Caki2 (cell line): ENCODE measurements at regions not wholly inside any gene's neighbourhood (a gene's known extent, or its start where the extent isn't known, plus 50 kb on each side); places are given as distances from the start of the nearest gene placed in this dataset.
"Not testable (repeated sequence)": the region's sequence is repeated elsewhere in the genome, so short reads cannot be mapped to it uniquely, and the experiment has no call there.

Experiments used
- DNase-seq: peaks from one replicate; pipeline ENCODE4 v3.0.0-alpha.2; 2015; ENCODE audit warnings: low read depth
- in situ Hi-C: cut with HindIII; loops from 2 replicates; pipeline ENCODE4 v1.10.0; 2016; ENCODE audit warnings: low sequenced_read_pairs, low pct_unique_long_range_greater_than_20kb, mixed read lengths

GRCh38 chr14:37709419-37710195 lies 114.2 kb downstream of the TTC6 start:
- in situ Hi-C loops = no loop called here
- DNase-seq = no peak

GRCh38 chr14:37711356-37711830 lies 116.0 kb downstream of the TTC6 start:
- in situ Hi-C loops = no loop called here

GRCh38 chr14:37711831-37712475 lies 116.5 kb downstream of the TTC6 start:
- in situ Hi-C loops = no loop called here
- DNase-seq = no peak

More at GRCh38 chr14:37711356-37711830, 116.0 kb downstream of the TTC6 start:
- DNase-seq = no peak

- in situ Hi-C loops = not testable (repeated sequence)
These were observed 117.0 kb downstream of the TTC6 start for GRCh38 chr14:37712476-37712860.

GRCh38 chr14:37712976-37713431 lies 117.6 kb downstream of the TTC6 start:
- in situ Hi-C loops = no loop called here
- no peak for DNase-seq

More at GRCh38 chr14:37712476-37712860, 117.0 kb downstream of the TTC6 start:
- not testable (repeated sequence) for DNase-seq

- DNase-seq = no peak
- in situ Hi-C loops = no loop called here
These were observed 124.7 kb downstream of the TTC6 start for GRCh38 chr14:37720131-37720530.

- in situ Hi-C loops = no loop called here
These were observed 126.7 kb downstream of the TTC6 start for GRCh38 chr14:37721976-37722659.

GRCh38 chr14:37723515-37723914 lies 128.1 kb downstream of the TTC6 start:
- in situ Hi-C loops = no loop called here

More at GRCh38 chr14:37721976-37722659, 126.7 kb downstream of the TTC6 start:
- DNase-seq = peak; percentile 39

GRCh38 chr14:37726708-37727107 lies 131.3 kb downstream of the TTC6 start:
- no peak for DNase-seq

More at GRCh38 chr14:37723515-37723914, 128.1 kb downstream of the TTC6 start:
- DNase-seq = no peak

GRCh38 chr14:37729218-37729617 lies 133.8 kb downstream of the TTC6 start:
- no peak for DNase-seq
- in situ Hi-C loops = no loop called here

More at GRCh38 chr14:37726708-37727107, 131.3 kb downstream of the TTC6 start:
- in situ Hi-C loops = no loop called here

GRCh38 chr14:37731094-37731493 lies 135.7 kb downstream of the TTC6 start:
- DNase-seq = no peak
- in situ Hi-C loops = no loop called here

- in situ Hi-C loops = no loop called here
- no peak for DNase-seq
These were observed 150.2 kb downstream of the TTC6 start for GRCh38 chr14:37745657-37746056.

- in situ Hi-C loops = no loop called here
- no peak for DNase-seq
These were observed 150.9 kb downstream of the TTC6 start for GRCh38 chr14:37746140-37746832.

- in situ Hi-C loops = no loop called here
- no peak for DNase-seq
These were observed 158.0 kb downstream of the TTC6 start for GRCh38 chr14:37753459-37753858.

- DNase-seq, in situ Hi-C loops: not testable (repeated sequence)
These were observed 164.8 kb downstream of the TTC6 start for GRCh38 chr14:37760275-37760674.

GRCh38 chr14:37763266-37763665 lies 167.8 kb downstream of the TTC6 start:
- in situ Hi-C loops = no loop called here
- DNase-seq = no peak

- DNase-seq, in situ Hi-C loops: not testable (repeated sequence)
These were observed 176.9 kb downstream of the TTC6 start for GRCh38 chr14:37772283-37772682.

GRCh38 chr14:37776791-37777499 lies 181.5 kb downstream of the TTC6 start:
- no peak for DNase-seq
- in situ Hi-C loops = no loop called here
